NCI-H146 treated with DMSO at 0.1 percent for 48 hours (cell line): ENCODE measurements at regions not wholly inside any gene's neighbourhood (a gene's known extent, or its start where the extent isn't known, plus 50 kb on each side); places are given as distances from the start of the nearest gene placed in this dataset.

Experiments
- DNase-seq: peaks from one replicate; lab custom pipeline; 2025; ENCODE audit not compliant: unreplicated experiment; lab: John Stamatoyannopoulos, UW

DNA sequence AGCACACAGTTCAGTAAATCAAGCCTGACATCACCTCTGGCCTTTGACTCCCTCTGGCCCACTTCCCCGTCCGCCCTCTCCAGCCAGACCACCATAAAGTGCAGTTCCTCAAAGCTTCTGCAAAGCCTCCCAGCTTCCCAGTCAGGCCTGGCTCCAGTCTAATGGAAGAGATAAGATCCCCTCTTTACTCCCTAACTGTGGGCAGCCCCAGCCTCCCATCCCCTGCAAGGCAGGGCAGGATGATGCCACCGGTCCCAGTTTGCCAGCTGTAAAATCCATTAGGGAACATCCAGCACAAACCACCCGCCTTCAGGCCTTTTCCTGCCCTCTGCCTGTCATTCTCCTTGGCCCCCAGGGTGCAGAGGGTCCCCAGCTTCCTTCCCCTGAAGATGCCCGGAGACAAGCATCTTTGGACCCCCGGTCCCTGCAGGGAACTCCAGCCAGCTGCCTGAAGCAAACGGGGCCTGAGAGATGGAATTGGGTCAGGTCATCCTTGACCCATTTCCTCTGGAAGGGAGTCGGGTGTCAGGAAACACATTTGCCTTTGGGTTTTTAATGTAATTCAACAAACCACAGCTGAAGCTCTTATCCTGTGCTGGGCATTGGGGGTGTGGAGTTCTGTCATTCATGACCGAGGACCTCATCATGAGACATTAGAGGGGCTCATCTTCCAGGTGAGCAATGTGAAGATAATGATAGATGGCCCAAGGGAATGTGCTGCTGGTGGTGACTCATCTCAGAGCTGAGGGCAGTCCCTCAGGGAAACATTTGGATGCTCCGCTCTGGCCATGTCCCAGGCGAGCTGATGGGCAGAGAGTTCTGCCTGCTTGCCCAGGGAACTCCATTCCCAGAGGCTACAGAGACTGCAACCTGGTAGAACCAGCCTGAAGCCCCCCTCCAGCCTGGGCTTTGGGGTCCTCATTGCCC, 93.8 kb upstream of the CLMN start:
- no peak for DNase-seq

DNA sequence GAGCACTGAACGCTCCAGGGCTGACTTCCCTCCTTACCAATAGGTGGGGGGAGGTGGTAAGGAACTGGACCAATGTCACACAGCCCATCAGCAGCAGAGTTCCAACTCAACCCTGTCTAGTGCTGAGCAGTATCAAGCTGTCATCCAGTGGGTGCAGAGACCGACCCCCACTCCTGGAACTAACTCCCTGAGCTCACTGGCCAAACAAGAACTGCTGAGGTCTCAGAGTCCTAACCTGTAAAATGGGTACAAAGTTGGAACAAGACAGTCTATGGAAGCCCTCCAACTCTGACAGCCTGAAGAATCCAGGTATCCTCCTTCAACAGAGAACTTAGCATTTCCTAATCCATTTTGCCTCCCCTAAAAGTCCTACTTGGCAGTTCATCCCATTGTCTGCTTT, 91.1 kb upstream of the CLMN start:
- DNase-seq, result no peak

DNA sequence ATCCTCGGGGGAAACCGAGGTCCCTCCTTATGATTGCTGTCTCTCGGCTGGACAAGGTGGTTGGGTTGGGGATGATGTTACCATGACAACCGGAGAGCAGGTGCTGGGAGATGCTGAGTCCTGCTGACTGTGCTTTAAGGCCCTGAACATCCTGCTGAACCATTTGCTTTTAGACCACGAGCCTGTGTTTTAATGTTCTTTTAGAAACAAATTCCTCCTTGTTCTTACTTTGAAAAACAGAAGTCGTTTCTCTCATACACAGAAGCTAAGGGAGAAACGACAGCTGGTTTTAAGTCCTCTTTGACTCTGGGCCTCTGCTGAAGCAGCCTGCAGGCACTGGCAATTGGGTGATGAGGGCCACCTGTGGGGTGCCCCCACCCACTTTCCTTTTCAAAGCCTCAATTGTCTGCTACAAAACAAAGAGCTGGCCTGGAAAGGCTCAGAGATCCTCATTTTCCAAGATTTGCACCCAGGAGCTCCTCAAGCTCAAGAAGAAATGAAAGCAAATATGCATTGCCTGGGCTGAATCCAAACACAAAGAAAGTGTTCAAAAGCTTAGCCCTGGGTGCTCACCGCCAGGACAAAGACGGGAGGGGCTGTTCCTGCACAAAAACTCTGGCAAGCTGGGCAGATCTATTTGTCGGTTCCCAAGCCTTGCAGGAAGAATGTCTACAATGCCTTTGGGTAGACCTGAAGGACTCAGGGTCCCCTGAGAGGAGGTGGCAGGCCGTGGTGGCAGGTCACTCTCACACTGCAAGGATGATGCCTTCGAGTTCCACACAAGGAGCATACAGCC, 90.0 kb upstream of the CLMN start:
- no peak for DNase-seq

DNA sequence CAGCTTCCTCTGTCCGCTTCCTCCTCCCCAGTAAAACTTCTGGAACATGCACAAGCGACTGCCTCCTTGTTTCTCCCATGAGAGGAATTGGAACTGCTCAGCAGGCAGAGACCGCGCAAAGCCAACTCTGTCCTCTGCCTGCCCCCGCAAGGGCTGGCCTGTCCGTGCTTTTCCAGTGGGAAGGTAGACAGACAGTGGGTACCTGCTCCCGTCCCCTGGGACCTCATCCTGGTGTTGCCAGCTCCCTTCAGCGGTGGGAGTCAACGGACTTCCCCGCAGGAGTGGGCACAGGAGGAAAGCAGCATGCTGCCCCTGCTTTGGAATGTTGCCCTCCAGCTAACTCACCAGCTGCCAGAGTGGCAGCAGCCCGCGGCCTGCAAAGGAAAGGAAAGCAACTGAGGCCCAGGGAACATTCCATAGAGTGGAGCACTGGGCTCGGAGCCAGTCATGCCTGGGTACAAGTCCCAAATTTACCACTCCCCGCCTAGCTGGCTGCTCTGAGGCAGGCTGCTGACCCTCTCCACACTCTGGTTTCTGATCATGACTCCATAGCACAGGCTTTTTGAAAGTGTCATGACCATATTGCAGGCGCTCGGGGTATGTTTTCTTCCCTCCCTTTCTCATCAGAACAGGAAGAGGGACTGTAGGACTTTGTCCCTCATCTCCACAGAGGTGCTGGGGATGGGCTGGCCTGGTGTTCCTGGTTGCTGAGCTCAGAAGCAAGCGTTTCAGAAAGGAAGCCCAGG, 89.2 kb upstream of the CLMN start:
- DNase-seq, result no peak

DNA sequence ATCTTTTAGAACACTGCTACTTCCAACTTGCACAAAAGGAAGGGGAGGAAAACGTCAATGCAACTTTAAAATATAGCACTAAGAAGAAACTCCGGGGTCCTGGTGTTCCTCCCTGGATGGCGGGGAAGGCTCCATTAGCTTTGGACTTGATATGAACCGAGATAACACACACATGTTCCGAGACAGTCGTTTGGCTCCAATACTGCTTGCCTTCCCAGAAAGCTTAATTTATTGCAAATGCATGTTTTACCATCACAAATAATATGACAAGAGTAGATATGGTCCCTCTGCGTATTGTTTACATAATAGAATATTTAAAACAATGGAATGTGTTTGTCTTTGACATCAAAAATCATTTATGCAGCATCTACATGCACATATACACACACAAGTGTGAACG, 87.6 kb upstream of the CLMN start:
- no peak for DNase-seq

DNA sequence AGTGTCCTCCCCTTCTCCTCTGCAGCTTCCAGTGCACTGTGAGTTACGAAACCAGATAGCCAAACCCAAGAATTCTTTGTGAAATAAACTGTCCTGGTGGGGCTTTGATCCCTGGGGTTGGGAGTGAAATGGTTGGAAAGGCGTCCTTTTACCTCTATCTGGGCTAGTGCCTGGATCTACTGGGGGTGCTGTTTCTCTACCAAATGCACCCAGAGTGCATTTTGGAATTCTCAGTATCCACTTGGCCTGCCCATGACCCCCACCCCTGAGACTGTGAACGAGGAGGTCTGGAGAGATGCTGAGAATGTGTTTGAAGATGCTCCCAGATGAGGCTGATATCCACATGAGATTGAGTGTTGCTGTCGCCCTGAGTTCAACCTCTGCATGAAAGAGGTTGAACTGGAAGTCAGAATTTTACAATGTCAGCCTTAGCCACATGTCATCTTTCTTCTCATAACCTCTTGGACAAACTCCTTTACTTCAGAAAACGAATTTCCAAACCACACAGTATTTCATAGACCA, 87.1 kb upstream of the CLMN start:
- DNase-seq, result no peak

DNA sequence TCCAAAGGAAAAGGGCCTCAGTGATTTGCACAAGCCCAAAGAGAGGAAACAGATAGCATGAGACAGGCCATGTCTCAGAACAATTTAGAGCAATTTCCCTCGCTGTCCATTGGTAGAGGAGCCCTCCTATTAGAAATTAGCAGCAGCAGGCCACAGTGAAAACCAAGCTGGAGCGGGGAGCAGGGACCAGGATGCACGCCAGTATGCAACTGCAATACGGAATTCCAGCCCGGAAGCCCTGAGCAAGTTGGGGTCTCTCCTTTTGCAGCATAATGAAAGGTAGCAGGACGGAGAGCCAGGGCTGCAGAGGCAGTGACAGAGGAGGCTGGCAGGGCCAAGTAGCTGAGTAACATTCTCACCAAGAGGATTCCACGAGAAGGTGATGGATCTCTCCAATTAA, 84.9 kb upstream of the CLMN start:
- DNase-seq, result no peak

DNA sequence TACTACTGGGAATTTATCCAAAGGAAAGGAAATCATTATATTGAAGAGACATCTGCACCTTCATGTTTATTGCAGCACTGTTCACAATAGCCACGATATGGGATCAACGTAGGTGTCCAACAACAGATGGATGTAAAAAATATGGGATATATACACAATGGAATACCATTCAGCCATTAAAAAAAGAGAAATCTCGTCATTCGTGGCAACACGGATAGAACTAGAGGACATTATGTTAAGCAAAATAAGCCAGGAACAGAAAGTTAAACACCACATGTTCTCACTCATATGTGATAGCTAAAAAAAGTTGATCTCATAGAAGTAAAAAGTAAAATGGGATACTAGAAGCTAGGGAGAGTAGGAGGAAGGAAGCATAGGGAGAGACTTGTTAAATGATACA, 82.9 kb upstream of the CLMN start:
- DNase-seq, result no peak

DNA sequence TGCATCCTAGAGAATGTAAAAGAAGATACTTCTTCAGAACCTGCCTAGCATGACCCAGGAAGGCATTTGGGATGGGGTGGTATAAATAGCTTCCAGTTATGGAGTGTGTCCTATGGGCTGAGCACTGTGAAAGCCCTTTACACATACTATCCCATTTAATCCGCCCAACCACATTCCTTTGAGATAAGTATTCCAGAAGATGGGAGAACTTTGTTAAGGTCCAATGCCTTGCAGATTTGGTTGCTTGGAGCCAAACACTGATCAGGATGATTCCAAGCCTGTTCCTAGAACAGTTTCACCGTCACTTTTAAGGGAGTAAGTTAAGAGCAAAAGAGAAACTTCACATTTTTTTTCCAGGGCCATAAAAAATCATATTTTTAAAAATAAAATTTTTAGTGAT, 82.5 kb upstream of the CLMN start:
- no peak for DNase-seq

DNA sequence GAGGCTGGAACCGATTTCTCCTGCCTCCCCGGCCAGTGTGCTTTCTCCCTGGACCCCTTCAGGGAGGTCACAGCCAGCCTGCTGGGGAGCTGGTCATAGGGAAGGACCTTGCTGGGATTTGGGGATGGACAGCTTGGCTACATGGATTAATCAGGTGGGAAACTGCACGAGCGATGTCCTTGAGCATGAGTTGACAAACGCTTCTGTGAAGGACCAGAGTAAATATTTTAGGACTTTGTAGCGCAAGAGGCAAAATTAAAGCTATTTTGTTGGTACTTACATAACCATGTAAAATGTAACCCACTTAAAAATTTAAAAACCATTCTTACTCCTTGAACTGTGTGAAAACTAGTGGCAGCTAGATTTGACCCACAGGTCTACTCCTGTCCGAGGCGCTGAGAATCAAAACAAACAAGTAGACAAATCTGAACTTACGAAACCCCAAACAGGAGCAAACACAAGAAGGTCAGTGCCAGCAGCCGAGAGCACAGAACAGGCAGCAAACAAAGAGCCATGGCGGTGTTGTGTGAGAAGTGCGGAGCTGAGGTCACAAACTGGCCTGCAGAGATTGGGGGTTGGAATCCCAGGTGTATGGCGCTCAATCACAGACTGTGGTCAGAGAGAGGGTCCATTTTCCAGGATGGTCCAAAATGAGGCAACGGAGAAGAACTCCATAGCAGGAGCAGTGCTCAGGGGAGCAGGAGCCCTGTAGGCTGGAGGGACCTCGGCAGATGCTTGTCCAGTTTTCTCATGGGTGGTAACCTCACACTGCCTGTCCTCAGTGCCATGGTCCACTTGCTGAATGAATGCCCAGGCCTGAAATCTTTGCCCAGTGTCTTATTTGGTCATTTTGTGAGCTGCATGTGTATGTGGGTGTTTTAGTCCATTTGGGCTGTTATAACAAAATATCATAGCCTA, 79.2 kb upstream of the CLMN start:
- no peak for DNase-seq

DNA sequence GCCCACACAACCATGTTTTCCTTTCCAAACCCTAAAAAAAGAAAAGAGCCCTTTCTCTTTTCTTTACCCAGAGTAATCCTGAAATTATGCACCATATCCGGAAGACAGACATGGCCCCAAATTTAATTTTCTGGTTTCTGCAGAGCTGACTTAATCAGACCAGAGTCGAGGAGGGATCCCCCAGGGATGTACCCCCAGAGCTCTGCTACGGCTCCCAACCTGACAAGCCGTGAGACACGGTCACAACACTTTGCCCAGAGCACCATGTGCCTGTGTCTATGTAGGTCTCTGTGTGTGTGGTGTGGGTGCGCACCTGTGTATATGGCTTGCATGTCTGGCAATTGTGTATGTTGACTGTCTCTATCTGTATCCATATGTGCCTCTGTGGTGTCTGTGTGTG, 77.6 kb upstream of the CLMN start:
- DNase-seq, result no peak

DNA sequence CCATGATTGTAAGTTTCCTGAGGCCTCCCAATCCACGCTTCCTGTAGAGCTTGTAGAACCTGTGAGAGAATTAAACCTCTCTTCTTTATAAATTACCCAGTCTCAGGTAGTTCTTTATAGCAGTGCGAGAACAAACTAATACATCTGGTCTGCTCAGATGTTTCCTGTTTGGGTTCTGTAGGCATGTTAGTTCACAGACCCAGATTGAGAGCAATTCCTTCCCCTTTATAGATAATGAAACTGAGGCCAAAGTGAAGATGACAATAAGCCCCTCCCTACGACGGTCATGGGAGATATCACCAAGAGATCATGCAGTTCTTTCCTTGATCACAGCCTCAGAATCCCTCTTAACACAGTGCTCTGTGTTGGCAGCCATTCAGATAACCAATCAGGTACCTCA, 76.5 kb upstream of the CLMN start:
- no peak for DNase-seq

DNA sequence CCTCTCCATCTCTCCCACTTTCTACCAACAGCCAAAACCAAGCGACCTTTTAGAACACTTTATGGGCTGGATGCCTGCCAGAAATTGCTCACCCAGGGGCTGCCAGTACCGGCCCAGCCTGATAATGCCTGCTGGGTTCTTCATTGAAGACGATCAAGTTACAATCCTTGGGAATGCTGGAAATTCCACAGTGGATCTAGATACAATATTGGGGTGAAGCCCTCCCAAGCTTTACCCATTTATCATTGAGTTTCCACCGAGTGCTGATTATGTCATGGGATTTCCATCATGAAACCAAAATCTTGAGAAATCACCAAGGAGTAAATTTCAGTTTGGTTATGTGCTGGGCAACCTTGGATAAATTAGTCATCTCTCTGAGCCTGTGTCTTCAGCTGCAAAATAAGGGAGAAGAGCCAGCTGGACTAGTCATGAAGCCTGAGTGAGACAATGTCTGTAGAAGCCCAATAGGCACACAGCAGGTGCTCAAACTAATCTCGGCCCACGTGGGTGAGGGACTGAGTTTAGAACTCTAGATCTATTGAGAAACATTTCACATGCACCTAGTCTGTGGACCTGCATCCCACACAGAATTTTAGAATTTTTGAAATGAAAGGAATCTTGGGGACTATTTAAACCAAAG, 75.5 kb upstream of the CLMN start:
- DNase-seq, result no peak

DNA sequence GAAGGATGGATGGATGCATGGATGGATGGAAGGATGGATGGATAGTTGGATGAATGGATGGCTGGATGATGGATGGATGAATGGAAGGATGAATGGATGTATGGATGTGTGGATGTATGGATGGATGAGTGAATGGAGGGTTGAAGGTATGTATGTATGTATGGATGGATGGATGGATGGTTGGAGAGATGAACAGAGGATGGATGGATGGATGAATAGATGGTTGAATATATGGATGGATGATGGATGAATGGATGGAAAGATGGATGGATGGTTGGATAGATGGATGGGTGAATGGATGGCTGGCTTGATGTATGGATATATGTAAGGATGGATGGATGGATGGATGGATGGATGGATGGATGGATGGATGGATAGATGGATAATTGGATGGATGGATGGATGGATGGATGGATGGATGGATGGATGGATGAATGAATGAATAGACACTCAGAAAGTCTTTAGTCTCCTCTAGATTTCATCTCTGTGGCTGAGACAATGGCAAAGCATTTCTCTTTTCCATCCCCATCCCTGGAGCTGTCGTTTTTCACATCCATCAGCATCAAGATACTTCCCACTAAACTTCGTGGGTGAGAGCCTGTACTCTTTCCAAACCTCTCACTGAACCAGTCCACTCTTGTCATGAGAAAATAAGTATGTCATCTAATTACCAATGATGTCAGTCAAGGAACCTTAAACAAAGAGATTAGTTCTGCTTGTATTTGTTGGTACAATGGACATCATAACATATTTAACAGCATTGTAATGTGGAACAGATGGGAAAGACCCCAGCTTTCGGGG, 74.8 kb upstream of the CLMN start:
- DNase-seq, result no peak

DNA sequence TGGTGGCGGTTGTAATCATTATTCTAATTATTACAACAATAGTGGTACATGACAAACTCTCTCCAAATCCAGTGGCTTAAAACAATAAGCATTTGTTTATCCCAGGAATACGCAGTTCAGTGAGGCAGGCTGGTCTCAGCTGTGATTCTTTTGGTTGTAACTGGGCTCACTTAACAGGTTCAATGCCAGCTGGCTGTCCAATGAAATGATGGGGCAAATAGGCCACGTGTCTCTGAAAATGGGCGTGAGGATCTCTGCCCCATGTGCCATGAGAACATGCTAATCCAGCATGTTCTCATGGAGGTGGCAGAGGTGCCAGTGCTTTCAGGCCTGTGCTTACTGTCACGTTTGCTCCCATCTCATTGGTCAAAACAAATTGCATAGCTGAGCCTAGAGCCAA, 73.1 kb upstream of the CLMN start:
- no peak for DNase-seq

DNA sequence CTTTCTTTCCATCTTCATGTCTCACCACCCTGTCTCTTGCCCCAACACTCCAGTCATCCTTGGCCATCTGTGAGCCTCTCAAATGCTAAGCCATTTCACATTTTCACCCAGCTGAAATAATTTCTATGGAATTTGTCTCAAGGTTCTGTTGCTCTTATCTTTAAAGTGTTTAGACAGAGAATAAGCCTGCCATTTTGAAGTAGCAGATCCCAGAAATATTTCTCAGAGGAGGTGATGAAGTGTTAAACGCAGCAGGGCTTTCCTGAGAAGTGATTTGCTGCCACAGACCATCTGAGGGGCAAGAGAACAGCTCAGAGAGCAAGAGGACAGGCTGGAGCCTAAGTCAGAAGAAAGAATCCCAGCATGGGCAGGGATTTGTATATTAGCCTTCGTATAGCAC, 71.6 kb upstream of the CLMN start:
- DNase-seq, result no peak

DNA sequence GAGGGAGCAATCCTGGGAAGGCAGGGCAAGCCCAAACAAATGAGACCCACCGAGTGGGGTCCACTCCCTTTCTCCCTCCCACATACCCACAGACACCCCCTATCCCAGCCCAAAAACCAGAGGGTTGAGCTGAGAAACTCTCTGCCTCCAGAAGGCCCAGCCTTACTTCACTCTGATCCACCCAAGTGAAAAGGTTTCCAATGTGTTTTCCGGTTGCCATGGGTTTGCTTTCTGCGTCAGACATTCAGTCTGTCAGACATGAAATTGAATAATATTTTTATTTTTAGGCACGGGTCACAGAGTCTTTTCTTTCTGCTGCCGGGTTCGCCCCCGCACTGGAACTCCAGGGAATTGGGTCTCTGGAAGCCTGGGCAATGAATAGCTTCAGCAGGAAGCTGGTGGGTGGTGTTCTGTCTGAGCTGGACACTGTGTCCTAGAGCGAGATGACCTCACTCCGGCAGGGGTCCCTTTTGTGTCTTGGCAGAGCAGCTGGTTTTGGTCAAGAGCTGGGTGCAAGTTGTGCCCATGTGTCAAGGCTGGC, 69.8 kb upstream of the CLMN start:
- DNase-seq, result no peak

DNA sequence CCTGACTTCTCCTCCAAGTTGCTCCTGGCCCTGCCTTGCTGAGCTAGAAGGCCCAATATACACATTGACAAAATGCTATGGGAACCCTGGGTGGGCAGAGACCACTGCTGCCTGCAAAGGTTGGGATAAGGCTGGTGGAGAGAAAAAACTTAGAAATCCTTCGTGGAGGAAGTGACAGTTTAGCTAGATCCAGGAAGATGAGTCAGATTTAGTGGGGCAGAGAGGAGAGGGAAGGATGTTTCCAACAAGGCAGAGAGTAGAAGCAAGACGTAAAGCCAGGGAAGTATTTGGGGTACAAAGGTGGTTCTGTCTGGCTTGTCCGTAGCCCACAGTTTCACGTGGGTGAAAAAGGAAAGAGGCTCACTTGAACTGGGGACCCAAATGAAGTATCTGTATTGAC, 69.0 kb upstream of the CLMN start:
- DNase-seq, result no peak
